K562 (cell line): ENCODE measurements at regions not wholly inside any gene's neighbourhood (a gene's known extent, or its start where the extent isn't known, plus 50 kb on each side); places are given as distances from the start of the nearest gene placed in this dataset.

Experiments
- ATAC-seq: fragments of 200-7000 bp; cut with Tn5 transposase; 3 replicates; pipeline ENCODE4 v1.9.1; 2020; ENCODE audit warnings: moderate library complexity
- BruUV-seq: library from RNA; stranded (reverse); fragments of 400-500 nt; replicated peaks from 2 replicates; lab custom pipeline; 2021; lab: Mats Ljungman, UMichigan
- CTCF ChIA-PET: fragments of 300-600 bp; formaldehyde crosslinking; extraction: SDS; loops from one replicate; lab custom pipeline; 2021; ENCODE audit warnings: low intra/inter-chr PET ratio; lab: Yijun Ruan, JAX
- POLR2A ChIA-PET: fragments of 300-600, 350-650 bp; sonication (Branson Sonifier 250); formaldehyde crosslinking; extraction: SDS; loops from one replicate; lab custom pipeline; 2021; ENCODE audit warnings: antibody characterized with exemption, inconsistent platforms; lab: Yijun Ruan, JAX
- DNase-seq, 4 experiments: peaks; one replicate each; pipeline versions ENCODE4 v3.0.0 to v3.0.0-alpha.2; 2011 to 2018; ENCODE audit warnings: low spot score in 3 of 4, mixed read lengths in 3 of 4; ENCODE audit errors: extremely low read depth in 1 of 4
- FAIRE-seq: peaks from 2 replicates; lab custom pipeline; 2011; peaks lifted over from hg19 to GRCh38; lab: Jason Lieb, UNC
- H2AFZ ChIP-seq: 2 replicates; pipeline ENCODE4 v1.6.0; 2011; ENCODE audit warnings: low read depth, low read length, control low read depth, inconsistent platforms
- H3K27ac ChIP-seq: fragments of 200-600 bp; 3 replicates; pipeline ENCODE4 v1.8.0; 2011; ENCODE audit warnings: low read depth, mild to moderate bottlenecking, control low read depth, inconsistent platforms, low read length, moderate library complexity, mixed read lengths; ENCODE audit errors: extremely low read depth
- H3K27me3 ChIP-seq, 2 experiments: fragments of 300-600 bp in 1 of 2; 2 replicates in 1 of 2; 3 replicates in 1 of 2; pipeline versions ENCODE4 v1.6.0 to v1.8.0; 2011; ENCODE audit warnings: inconsistent platforms in 2 of 2, low read length in 2 of 2, mild to moderate bottlenecking in 1 of 2, mixed read lengths in 1 of 2, moderate library complexity in 1 of 2; ENCODE audit not compliant: control insufficient read depth in 2 of 2, insufficient read depth in 2 of 2
- H3K36me3 ChIP-seq: fragments of 300-600 bp; 3 replicates; pipeline ENCODE4 v1.8.0; 2011; ENCODE audit warnings: mild to moderate bottlenecking, low read length, inconsistent platforms; ENCODE audit not compliant: control insufficient read depth, insufficient read depth
- H3K4me1 ChIP-seq, 2 experiments: fragments of 200-600 bp in 1 of 2; replicated peaks in 1 of 2; 2 replicates in 1 of 2; 3 replicates in 1 of 2; pipeline versions ENCODE4 v1.5.1 to v1.8.0; 2011; ENCODE audit warnings: inconsistent platforms in 2 of 2, low read length in 2 of 2, mild to moderate bottlenecking in 1 of 2, mixed read lengths in 1 of 2, moderate library complexity in 1 of 2; ENCODE audit not compliant: control insufficient read depth in 2 of 2, insufficient read depth in 2 of 2
- H3K4me2 ChIP-seq: 2 replicates; pipeline ENCODE4 v1.6.1; 2011; ENCODE audit warnings: low read length, control low read depth, inconsistent platforms, mixed read lengths; ENCODE audit not compliant: insufficient read depth
- H3K4me3 ChIP-seq: fragments of 200-600 bp; sonication (generic), shearing (Covaris generic); 2 replicates; pipeline ENCODE4 v1.5.1; 2016; ENCODE audit warnings: control low read depth, inconsistent platforms
- H3K79me2 ChIP-seq: fragments of 200-600 bp; 3 replicates; pipeline ENCODE4 v1.8.0; 2011; ENCODE audit warnings: low read length, inconsistent platforms; ENCODE audit not compliant: control insufficient read depth, insufficient read depth
- H3K9ac ChIP-seq, 2 experiments: 2 replicates each; pipeline versions ENCODE4 v1.6.0 to v1.6.1; 2011; ENCODE audit warnings: low read depth in 2 of 2, low read length in 2 of 2, control low read depth in 1 of 2, inconsistent platforms in 1 of 2, mild to moderate bottlenecking in 1 of 2, mixed read lengths in 1 of 2; ENCODE audit not compliant: insufficient read depth in 1 of 2
- H3K9me1 ChIP-seq: one replicate; pipeline ENCODE4 v1.6.0; 2011; ENCODE audit warnings: inconsistent platforms, mild to moderate bottlenecking, low read length, moderate library complexity; ENCODE audit not compliant: control insufficient read depth, insufficient read depth
- H3K9me3 ChIP-seq: replicated peaks from 2 replicates; pipeline ENCODE4 v1.5.1; 2011; ENCODE audit warnings: low read depth, low read length, inconsistent platforms; ENCODE audit not compliant: control insufficient read depth, insufficient read depth
- H4K20me1 ChIP-seq: replicated peaks from 2 replicates; pipeline ENCODE4 v1.6.1; 2011; ENCODE audit warnings: low read length, inconsistent platforms, mixed read lengths; ENCODE audit not compliant: control insufficient read depth, insufficient read depth
- BRD4 ChIP-seq: fragments of 200-600 bp; sonication (generic); IDR thresholded peaks from 2 replicates; pipeline ENCODE4 v1.6.1; 2017; ENCODE audit warnings: inconsistent platforms
- CBX2 ChIP-seq: fragments of 200-600 bp; sonication (generic); IDR thresholded peaks from one replicate; pipeline ENCODE4 v1.6.1; 2012; ENCODE audit warnings: mild to moderate bottlenecking, low read length, inconsistent platforms; ENCODE audit not compliant: insufficient read depth, poor library complexity, severe bottlenecking
- DMBX1 ChIP-seq: fragments of 250-450 bp; sonication (Bioruptor Pico); IDR thresholded peaks from 2 replicates; pipeline ENCODE4 v1.8.0; 2022; ENCODE audit warnings: inconsistent platforms, mild to moderate bottlenecking, moderate library complexity, borderline replicate concordance
- PHF21A ChIP-seq: fragments of 450-650 bp; IDR thresholded peaks from 2 replicates; pipeline ENCODE4 v1.6.1; 2017; ENCODE audit warnings: low read depth, borderline replicate concordance
- XRCC5 ChIP-seq: fragments of 200-400 bp; formaldehyde crosslinking; IDR thresholded peaks from 2 replicates; pipeline ENCODE4 v1.6.1; 2017; ENCODE audit warnings: low read depth, mild to moderate bottlenecking, low read length
- ZBTB17 ChIP-seq: fragments of 450-650 bp; formaldehyde crosslinking; IDR thresholded peaks from 2 replicates; pipeline ENCODE4 v1.4.0; 2020; ENCODE audit warnings: mild to moderate bottlenecking
- ZNF143 ChIP-seq: sonication (generic); formaldehyde crosslinking; IDR thresholded peaks from 2 replicates; pipeline ENCODE4 v1.9.0; 2022; ENCODE audit warnings: mild to moderate bottlenecking, missing genetic modification reagents
- ZNF316 ChIP-seq: fragments of 450-650 bp; IDR thresholded peaks from 2 replicates; pipeline ENCODE4 v1.6.1; 2016
- WGBS: fragments of 100-300 bp; shearing (Covaris generic); methylation state at CpG from one replicate; pipeline ENCODE4 v1.1.6; 2016; ENCODE audit warnings: low coverage, mixed read lengths; ENCODE audit not compliant: insufficient coverage; ENCODE audit errors: missing lambda C conversion rate; 5-methylcytosine and 5-hydroxymethylcytosine counted together
- in situ Hi-C: fragments of 300-500 bp; cut with MboI; formaldehyde crosslinking; loops from 4 replicates; pipeline ENCODE4 v1.15.0; 2018; ENCODE audit warnings: inconsistent platforms, mixed read lengths
- intact Hi-C: fragments of 100-400 bp; cut with micrococcal nuclease; formaldehyde crosslinking; loops from 2 replicates; pipeline ENCODE4 v1.14.2; 2022
- TF ChIP-seq, protein P1 (sequence below): sonication (generic); formaldehyde crosslinking; IDR thresholded peaks from 2 replicates; pipeline ENCODE4 v1.8.0; 2022; ENCODE audit warnings: mild to moderate bottlenecking, missing genetic modification reagents
- TF ChIP-seq, protein P2 (sequence below): fragments of 450-650 bp; IDR thresholded peaks from 2 replicates; pipeline ENCODE4 v1.6.1; 2018; ENCODE audit not compliant: partially characterized antibody
- TF ChIP-seq, protein P3 (sequence below): fragments of 450-650 bp; IDR thresholded peaks from 2 replicates; pipeline ENCODE4 v1.6.1; 2018; ENCODE audit warnings: mild to moderate bottlenecking, low read depth; ENCODE audit not compliant: partially characterized antibody

DNA sequence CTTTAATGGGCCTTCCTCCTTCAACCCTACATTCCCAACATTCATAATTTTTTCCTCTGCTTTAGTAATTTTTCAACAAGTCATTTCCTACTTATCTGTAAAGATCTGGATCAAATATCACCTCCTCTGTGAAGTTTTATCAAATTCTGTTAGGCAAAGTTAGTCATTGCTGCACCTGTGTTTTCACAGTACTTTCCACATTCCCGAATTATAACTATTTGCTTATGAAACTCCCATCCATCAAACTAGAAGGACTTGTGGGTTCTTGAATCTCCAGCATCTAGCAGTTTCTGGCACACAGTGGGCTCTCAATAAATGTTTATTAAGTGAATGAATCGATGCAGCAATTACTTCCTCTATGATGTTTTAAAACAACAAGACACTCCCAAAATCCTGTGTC is 257.6 kb downstream of the HDGFL1 start (continued):
- TF ChIP-seq, protein P1, sequence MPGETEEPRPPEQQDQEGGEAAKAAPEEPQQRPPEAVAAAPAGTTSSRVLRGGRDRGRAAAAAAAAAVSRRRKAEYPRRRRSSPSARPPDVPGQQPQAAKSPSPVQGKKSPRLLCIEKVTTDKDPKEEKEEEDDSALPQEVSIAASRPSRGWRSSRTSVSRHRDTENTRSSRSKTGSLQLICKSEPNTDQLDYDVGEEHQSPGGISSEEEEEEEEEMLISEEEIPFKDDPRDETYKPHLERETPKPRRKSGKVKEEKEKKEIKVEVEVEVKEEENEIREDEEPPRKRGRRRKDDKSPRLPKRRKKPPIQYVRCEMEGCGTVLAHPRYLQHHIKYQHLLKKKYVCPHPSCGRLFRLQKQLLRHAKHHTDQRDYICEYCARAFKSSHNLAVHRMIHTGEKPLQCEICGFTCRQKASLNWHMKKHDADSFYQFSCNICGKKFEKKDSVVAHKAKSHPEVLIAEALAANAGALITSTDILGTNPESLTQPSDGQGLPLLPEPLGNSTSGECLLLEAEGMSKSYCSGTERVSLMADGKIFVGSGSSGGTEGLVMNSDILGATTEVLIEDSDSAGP (CRISPR knock-in tag), result no peak
- TF ChIP-seq PHF21A (no peak), XRCC5 (no peak), ZNF316 (no peak), CBX2 (no peak), BRD4 (no peak), DMBX1 (CRISPR knock-in tag) (no peak), ZBTB17 (CRISPR knock-in tag) (no peak)

DNA sequence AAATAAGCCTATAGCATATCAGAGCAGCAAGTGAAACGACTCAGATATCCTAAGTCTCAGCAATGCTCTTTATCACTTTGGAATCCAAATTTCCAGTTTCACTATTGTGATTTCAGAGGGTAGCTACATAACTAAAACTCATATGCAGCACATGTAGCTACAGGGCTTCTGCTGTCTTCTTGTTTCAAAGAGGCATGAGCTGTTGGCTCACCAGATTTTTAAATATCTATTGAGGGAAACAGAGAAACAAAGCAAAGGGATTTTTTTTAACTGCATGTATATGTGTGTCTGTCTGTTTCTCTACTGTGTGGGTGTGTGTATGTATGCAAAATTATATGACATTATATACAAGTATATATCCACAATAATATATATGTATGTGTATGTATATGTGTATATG is 258.4 kb downstream of the HDGFL1 start:
- Histone ChIP-seq H3K4me1 (no peaks in the 10 kb centered on the region), H4K20me1 (no peaks in the 10 kb centered on the region), H3K27me3 (no peaks in the 10 kb centered on the region), H3K9me1 (no peaks in the 10 kb centered on the region), H3K9ac (no peak overlapping the region), H3K4me3 (no peak overlapping the region), H3K27ac (no peak overlapping the region), H3K79me2 (no peaks in the 10 kb centered on the region), H2AFZ (no peak overlapping the region), H3K9me3 (no peaks in the 10 kb centered on the region), H3K4me2 (no peak overlapping the region), H3K36me3 (no peaks in the 10 kb centered on the region)
- CTCF ChIA-PET, result no interaction called here
- in situ Hi-C loops, result no loop called here
- no TSS peak for BruUV-seq
- DNase-seq, result no peak
- WGBS, result 0% methylated on average over 1 of the region's 1 CpG
- POLR2A ChIA-PET, result no interaction called here
- no peak for ATAC-seq
- FAIRE-seq, result no peak
- intact Hi-C loops, result no loop called here
- TF ChIP-seq, protein P2, sequence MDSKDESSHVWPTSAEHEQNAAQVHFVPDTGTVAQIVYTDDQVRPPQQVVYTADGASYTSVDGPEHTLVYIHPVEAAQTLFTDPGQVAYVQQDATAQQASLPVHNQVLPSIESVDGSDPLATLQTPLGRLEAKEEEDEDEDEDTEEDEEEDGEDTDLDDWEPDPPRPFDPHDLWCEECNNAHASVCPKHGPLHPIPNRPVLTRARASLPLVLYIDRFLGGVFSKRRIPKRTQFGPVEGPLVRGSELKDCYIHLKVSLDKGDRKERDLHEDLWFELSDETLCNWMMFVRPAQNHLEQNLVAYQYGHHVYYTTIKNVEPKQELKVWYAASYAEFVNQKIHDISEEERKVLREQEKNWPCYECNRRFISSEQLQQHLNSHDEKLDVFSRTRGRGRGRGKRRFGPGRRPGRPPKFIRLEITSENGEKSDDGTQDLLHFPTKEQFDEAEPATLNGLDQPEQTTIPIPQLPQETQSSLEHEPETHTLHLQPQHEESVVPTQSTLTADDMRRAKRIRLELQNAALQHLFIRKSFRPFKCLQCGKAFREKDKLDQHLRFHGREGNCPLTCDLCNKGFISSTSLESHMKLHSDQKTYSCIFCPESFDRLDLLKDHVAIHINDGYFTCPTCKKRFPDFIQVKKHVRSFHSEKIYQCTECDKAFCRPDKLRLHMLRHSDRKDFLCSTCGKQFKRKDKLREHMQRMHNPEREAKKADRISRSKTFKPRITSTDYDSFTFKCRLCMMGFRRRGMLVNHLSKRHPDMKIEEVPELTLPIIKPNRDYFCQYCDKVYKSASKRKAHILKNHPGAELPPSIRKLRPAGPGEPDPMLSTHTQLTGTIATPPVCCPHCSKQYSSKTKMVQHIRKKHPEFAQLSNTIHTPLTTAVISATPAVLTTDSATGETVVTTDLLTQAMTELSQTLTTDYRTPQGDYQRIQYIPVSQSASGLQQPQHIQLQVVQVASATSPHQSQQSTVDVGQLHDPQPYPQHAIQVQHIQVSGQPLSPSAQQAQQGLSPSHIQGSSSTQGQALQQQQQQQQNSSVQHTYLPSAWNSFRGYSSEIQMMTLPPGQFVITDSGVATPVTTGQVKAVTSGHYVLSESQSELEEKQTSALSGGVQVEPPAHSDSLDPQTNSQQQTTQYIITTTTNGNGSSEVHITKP, result no peak
- TF ChIP-seq, protein P3, sequence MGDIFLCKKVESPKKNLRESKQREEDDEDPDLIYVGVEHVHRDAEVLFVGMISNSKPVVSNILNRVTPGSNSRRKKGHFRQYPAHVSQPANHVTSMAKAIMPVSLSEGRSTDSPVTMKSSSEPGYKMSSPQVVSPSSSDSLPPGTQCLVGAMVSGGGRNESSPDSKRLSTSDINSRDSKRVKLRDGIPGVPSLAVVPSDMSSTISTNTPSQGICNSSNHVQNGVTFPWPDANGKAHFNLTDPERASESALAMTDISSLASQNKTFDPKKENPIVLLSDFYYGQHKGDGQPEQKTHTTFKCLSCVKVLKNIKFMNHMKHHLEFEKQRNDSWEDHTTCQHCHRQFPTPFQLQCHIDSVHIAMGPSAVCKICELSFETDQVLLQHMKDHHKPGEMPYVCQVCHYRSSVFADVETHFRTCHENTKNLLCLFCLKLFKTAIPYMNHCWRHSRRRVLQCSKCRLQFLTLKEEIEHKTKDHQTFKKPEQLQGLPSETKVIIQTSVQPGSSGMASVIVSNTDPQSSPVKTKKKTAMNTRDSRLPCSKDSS, result no peak
- TF ChIP-seq ZNF143, result no peak
